SK-N-SH (cell line): ENCODE measurements at regions not wholly inside any gene's neighbourhood (a gene's known extent, or its start where the extent isn't known, plus 50 kb on each side); places are given as distances from the start of the nearest gene placed in this dataset.

ENCODE experiments used
- CTCF ChIA-PET: fragments of 300-600, 350-600 bp; formaldehyde crosslinking; extraction: SDS; loops from one replicate; lab custom pipeline; 2021; lab: Yijun Ruan, JAX
- POLR2A ChIA-PET: fragments of 350-600 bp; sonication (Branson Sonifier 250); formaldehyde crosslinking; extraction: SDS; loops from one replicate; lab custom pipeline; 2020; ENCODE audit warnings: antibody characterized with exemption, inconsistent platforms; lab: Yijun Ruan, JAX
- DNase-seq: peaks from one replicate; pipeline ENCODE4 v3.0.0; 2012
- H2AFZ ChIP-seq: fragments of 200-600 bp; sonication (generic); 2 replicates; pipeline ENCODE4 v1.8.1; 2016; ENCODE audit warnings: antibody characterized with exemption, mild to moderate bottlenecking, low read depth
- H3F3A ChIP-seq: fragments of 200-600 bp; sonication (generic); replicated peaks from 2 replicates; pipeline ENCODE3; 2016; ENCODE audit warnings: antibody characterized with exemption, mild to moderate bottlenecking; ENCODE audit not compliant: insufficient read depth
- H3K27ac ChIP-seq, 2 experiments: fragments of 200-500 bp in 1 of 2; fragments of 200-600 bp in 1 of 2; sonication (Bioruptor generic) in 1 of 2; sonication (generic), shearing (Covaris generic) in 1 of 2; 2 replicates each; pipeline versions ENCODE4 v1.5.1 to v1.6.1; 2014 to 2016; ENCODE audit warnings: low read depth in 2 of 2, inconsistent platforms in 1 of 2, low read length in 1 of 2, mild to moderate bottlenecking in 1 of 2, mixed read lengths in 1 of 2
- H3K27me3 ChIP-seq: fragments of 200-600 bp; sonication (generic), shearing (Covaris generic); 2 replicates; pipeline ENCODE4 v1.6.1; 2016; ENCODE audit warnings: mixed run types; ENCODE audit not compliant: insufficient read depth
- H3K36me3 ChIP-seq, 2 experiments: fragments of 200-500 bp in 1 of 2; fragments of 200-600 bp in 1 of 2; sonication (Bioruptor generic) in 1 of 2; sonication (generic) in 1 of 2; replicated peaks in 1 of 2; 2 replicates each; pipeline versions ENCODE3 to v1.5.1; 2014 to 2016; ENCODE audit warnings: low read length in 1 of 2, mild to moderate bottlenecking in 1 of 2; ENCODE audit not compliant: insufficient read depth in 2 of 2, control insufficient read depth in 1 of 2
- H3K4me1 ChIP-seq, 2 experiments: fragments of 200-500 bp in 1 of 2; fragments of 200-600 bp in 1 of 2; sonication (Bioruptor generic) in 1 of 2; sonication (generic), shearing (Covaris generic) in 1 of 2; 2 replicates each; pipeline versions ENCODE4 v1.5.1 to v1.6.1; 2014 to 2016; ENCODE audit warnings: low read depth in 1 of 2, low read length in 1 of 2, mixed run types in 1 of 2; ENCODE audit not compliant: insufficient read depth in 2 of 2, control insufficient read depth in 1 of 2
- H3K4me2 ChIP-seq: fragments of 200-600 bp; sonication (generic), shearing (Covaris generic); 2 replicates; pipeline ENCODE4 v1.6.1; 2017; ENCODE audit warnings: mixed run types
- H3K4me3 ChIP-seq, 2 experiments: fragments of 200-500 bp in 1 of 2; fragments of 200-600 bp in 1 of 2; sonication (Bioruptor generic) in 1 of 2; sonication (generic), shearing (Covaris generic) in 1 of 2; 2 replicates each; pipeline versions ENCODE4 v1.5.1 to v1.8.1; 2014 to 2016; ENCODE audit warnings: low read depth in 2 of 2, inconsistent platforms in 1 of 2, low read length in 1 of 2, mild to moderate bottlenecking in 1 of 2, mixed read lengths in 1 of 2, moderate library complexity in 1 of 2
- H3K79me2 ChIP-seq: fragments of 200-600 bp; sonication (generic); 2 replicates; pipeline ENCODE4 v1.8.1; 2017; ENCODE audit warnings: mild to moderate bottlenecking; ENCODE audit not compliant: insufficient read depth
- H3K9ac ChIP-seq: fragments of 200-600 bp; sonication (generic); 2 replicates; pipeline ENCODE4 v1.6.1; 2017; ENCODE audit warnings: mixed run types
- H3K9me2 ChIP-seq: fragments of 200-600 bp; sonication (generic); 2 replicates; pipeline ENCODE4 v1.6.1; 2017; ENCODE audit warnings: mixed run types
- H3K9me3 ChIP-seq: fragments of 200-600 bp; sonication (generic); 2 replicates; pipeline ENCODE4 v1.6.1; 2017; ENCODE audit warnings: mixed run types, mild to moderate bottlenecking, moderate library complexity
- H4K20me1 ChIP-seq: fragments of 200-600 bp; sonication (generic); 2 replicates; pipeline ENCODE4 v1.6.1; 2017; ENCODE audit warnings: mild to moderate bottlenecking, mixed run types; ENCODE audit not compliant: insufficient read depth
- CHD2 ChIP-seq: fragments of 150-350 bp; IDR thresholded peaks from 2 replicates; pipeline ENCODE4 v1.6.1; 2018; ENCODE audit warnings: low read length; ENCODE audit not compliant: partially characterized antibody
- ELF1 ChIP-seq: IDR thresholded peaks from 2 replicates; pipeline ENCODE4 v1.4.0; 2012
- FOXJ3 ChIP-seq: sonication (generic); formaldehyde crosslinking; IDR thresholded peaks from 2 replicates; pipeline ENCODE4 v1.5.1; 2020; ENCODE audit warnings: mild to moderate bottlenecking, missing genetic modification reagents
- GABPA ChIP-seq: IDR thresholded peaks from 2 replicates; pipeline ENCODE4 v1.4.0; 2012; ENCODE audit warnings: low read depth, mild to moderate bottlenecking
- GATA2 ChIP-seq: sonication (generic); formaldehyde crosslinking; IDR thresholded peaks from 2 replicates; pipeline ENCODE4 v1.5.0; 2020; ENCODE audit warnings: mild to moderate bottlenecking, missing genetic modification reagents
- MAX ChIP-seq: IDR thresholded peaks from 2 replicates; pipeline ENCODE4 v1.4.0; 2012; ENCODE audit warnings: low read depth
- MEF2A ChIP-seq: IDR thresholded peaks from 2 replicates; pipeline ENCODE4 v1.4.0; 2012; ENCODE audit warnings: low read depth, borderline replicate concordance
- MXI1 ChIP-seq: IDR thresholded peaks from 2 replicates; pipeline ENCODE4 v1.6.1; 2012; ENCODE audit warnings: mild to moderate bottlenecking, low read depth, low read length, improper control_type of control experiment
- PBX3 ChIP-seq: IDR thresholded peaks from 2 replicates; pipeline ENCODE4; 2012
- POLR2AphosphoS5 ChIP-seq: IDR thresholded peaks from 2 replicates; pipeline ENCODE4 v1.6.1; 2012; ENCODE audit warnings: low read depth, low read length
- RAD21 ChIP-seq: IDR thresholded peaks from 2 replicates; pipeline ENCODE4 v1.6.1; 2012; ENCODE audit warnings: mild to moderate bottlenecking, low read length
- RFX5 ChIP-seq: IDR thresholded peaks from 2 replicates; pipeline ENCODE4 v1.6.1; 2012; ENCODE audit warnings: mild to moderate bottlenecking, improper control_type of control experiment, low read length
- RXRA ChIP-seq: IDR thresholded peaks from 2 replicates; pipeline ENCODE4 v1.4.0; 2012; ENCODE audit warnings: low read depth, mild to moderate bottlenecking, borderline replicate concordance
- SIN3A ChIP-seq: IDR thresholded peaks from 2 replicates; pipeline ENCODE4 v1.6.1; 2012; ENCODE audit warnings: low read depth, mild to moderate bottlenecking, low read length, moderate library complexity, borderline replicate concordance
- TAF1 ChIP-seq: IDR thresholded peaks from 2 replicates; pipeline ENCODE4 v1.6.1; 2012; ENCODE audit warnings: low read depth, mild to moderate bottlenecking, low read length, moderate library complexity, borderline replicate concordance
- TCF12 ChIP-seq: IDR thresholded peaks from 2 replicates; pipeline ENCODE4 v1.4.0; 2012
- TEAD4 ChIP-seq: IDR thresholded peaks from 2 replicates; pipeline ENCODE4 v1.4.0; 2012; ENCODE audit warnings: mild to moderate bottlenecking, borderline replicate concordance; ENCODE audit not compliant: insufficient read depth
- YY1 ChIP-seq: IDR thresholded peaks from 2 replicates; pipeline ENCODE4 v1.4.0; 2012; ENCODE audit warnings: low read depth, mild to moderate bottlenecking
- ZBTB33 ChIP-seq: IDR thresholded peaks from 2 replicates; pipeline ENCODE4 v1.4.0; 2012; ENCODE audit warnings: low read depth, borderline replicate concordance
- WGBS: methylation state at CpG from one replicate; pipeline ENCODE4 v1.1.6; 2017; ENCODE audit warnings: low lambda C conversion rate; 5-methylcytosine and 5-hydroxymethylcytosine counted together
- TF ChIP-seq, protein P1 (sequence below): fragments of 150-350 bp; IDR thresholded peaks from 2 replicates; pipeline ENCODE4 v1.6.1; 2016; ENCODE audit warnings: mild to moderate bottlenecking, low read depth, low read length
- TF ChIP-seq, protein P2 (sequence below): fragments of 200-600 bp; sonication (generic); IDR thresholded peaks from 2 replicates; pipeline ENCODE4 v1.6.1; 2017; ENCODE audit warnings: antibody characterized with exemption, mild to moderate bottlenecking, moderate library complexity

GRCh38 chr1:58941471-58942289 lies 157.8 kb upstream of the JUN start:
- H3K9ac ChIP-seq: no peak overlapping the region
- H3K9me2 ChIP-seq: no peaks in the 10 kb centered on the region
- no peak for DNase-seq
- H3F3A ChIP-seq: no peaks in the 10 kb centered on the region
- no peaks in the 10 kb centered on the region for H3K9me3 ChIP-seq
- H3K4me1 ChIP-seq: no peaks in the 10 kb centered on the region
- no peaks in the 10 kb centered on the region for H4K20me1 ChIP-seq
- no peaks in the 10 kb centered on the region for H3K27me3 ChIP-seq
- H3K79me2 ChIP-seq: no peaks in the 10 kb centered on the region
- H3K4me2 ChIP-seq: no peak overlapping the region
- no peak overlapping the region for H3K4me3 ChIP-seq
- no peak overlapping the region for H2AFZ ChIP-seq
- 95% methylated on average over 3 of the region's 4 CpGs for WGBS
- no peak overlapping the region for H3K27ac ChIP-seq
- H3K36me3 ChIP-seq: no peaks in the 10 kb centered on the region
- CTCF ChIA-PET: interaction anchor here (1.2 kb wide), 1 partner anchor 12 kb away, joined by 3 read pairs; no protein-coding TSS in a partner anchor
- POLR2A ChIA-PET: no interaction called here
- TF ChIP-seq GABPA: no peak
- TF ChIP-seq FOXJ3 (CRISPR knock-in tag): no peak
- no peak for TF ChIP-seq CHD2
- TF ChIP-seq, all 33 proteins: peak for 0

- no peaks in the 10 kb centered on the region for H4K20me1 ChIP-seq
- no peak overlapping the region for H2AFZ ChIP-seq
- no peaks in the 10 kb centered on the region for H3K9me2 ChIP-seq
- CTCF ChIA-PET: interaction anchor here (1.2 to 2.1 kb wide), 2 partner anchors 11 to 29 kb away, joined by 3 to 5 read pairs; no protein-coding TSS in a partner anchor
- POLR2A ChIA-PET: no interaction called here
- no peak overlapping the region for H3K27ac ChIP-seq
- H3K9ac ChIP-seq: no peak overlapping the region
- TF ChIP-seq YY1 (no peak), RFX5 (no peak), TCF12 (no peak), RAD21 (no peak), TAF1 (no peak), RXRA (no peak), SIN3A (no peak), GATA2 (CRISPR knock-in tag) (no peak), POLR2AphosphoS5 (no peak), MAX (no peak), MEF2A (no peak), ELF1 (no peak), ZBTB33 (no peak), MXI1 (no peak), GABPA (no peak), TEAD4 (no peak), PBX3 (no peak)
- TF ChIP-seq, protein P1, sequence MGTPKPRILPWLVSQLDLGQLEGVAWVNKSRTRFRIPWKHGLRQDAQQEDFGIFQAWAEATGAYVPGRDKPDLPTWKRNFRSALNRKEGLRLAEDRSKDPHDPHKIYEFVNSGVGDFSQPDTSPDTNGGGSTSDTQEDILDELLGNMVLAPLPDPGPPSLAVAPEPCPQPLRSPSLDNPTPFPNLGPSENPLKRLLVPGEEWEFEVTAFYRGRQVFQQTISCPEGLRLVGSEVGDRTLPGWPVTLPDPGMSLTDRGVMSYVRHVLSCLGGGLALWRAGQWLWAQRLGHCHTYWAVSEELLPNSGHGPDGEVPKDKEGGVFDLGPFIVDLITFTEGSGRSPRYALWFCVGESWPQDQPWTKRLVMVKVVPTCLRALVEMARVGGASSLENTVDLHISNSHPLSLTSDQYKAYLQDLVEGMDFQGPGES: no peak
- TF ChIP-seq, protein P2, sequence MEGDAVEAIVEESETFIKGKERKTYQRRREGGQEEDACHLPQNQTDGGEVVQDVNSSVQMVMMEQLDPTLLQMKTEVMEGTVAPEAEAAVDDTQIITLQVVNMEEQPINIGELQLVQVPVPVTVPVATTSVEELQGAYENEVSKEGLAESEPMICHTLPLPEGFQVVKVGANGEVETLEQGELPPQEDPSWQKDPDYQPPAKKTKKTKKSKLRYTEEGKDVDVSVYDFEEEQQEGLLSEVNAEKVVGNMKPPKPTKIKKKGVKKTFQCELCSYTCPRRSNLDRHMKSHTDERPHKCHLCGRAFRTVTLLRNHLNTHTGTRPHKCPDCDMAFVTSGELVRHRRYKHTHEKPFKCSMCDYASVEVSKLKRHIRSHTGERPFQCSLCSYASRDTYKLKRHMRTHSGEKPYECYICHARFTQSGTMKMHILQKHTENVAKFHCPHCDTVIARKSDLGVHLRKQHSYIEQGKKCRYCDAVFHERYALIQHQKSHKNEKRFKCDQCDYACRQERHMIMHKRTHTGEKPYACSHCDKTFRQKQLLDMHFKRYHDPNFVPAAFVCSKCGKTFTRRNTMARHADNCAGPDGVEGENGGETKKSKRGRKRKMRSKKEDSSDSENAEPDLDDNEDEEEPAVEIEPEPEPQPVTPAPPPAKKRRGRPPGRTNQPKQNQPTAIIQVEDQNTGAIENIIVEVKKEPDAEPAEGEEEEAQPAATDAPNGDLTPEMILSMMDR: no peak
- no peaks in the 10 kb centered on the region for H3K79me2 ChIP-seq
- no peaks in the 10 kb centered on the region for H3K4me1 ChIP-seq
- H3K4me3 ChIP-seq: no peak overlapping the region
- WGBS: 91% methylated on average over 5 of the region's 5 CpGs
- no peaks in the 10 kb centered on the region for H3K27me3 ChIP-seq
- no peaks in the 10 kb centered on the region for H3F3A ChIP-seq
- no peak overlapping the region for H3K4me2 ChIP-seq
- no peaks in the 10 kb centered on the region for H3K36me3 ChIP-seq
- H3K9me3 ChIP-seq: no peaks in the 10 kb centered on the region
- DNase-seq: no peak
These were observed 158.9 kb upstream of the JUN start for GRCh38 chr1:58942759-58943191.
